H9 (cell line): ENCODE measurements at regions not wholly inside any gene's neighbourhood (a gene's known extent, or its start where the extent isn't known, plus 50 kb on each side); places are given as distances from the start of the nearest gene placed in this dataset.

ENCODE experiments used
- DNase-seq: peaks from one replicate; pipeline ENCODE4 v3.0.0-alpha.2; 2017
- H2AFZ ChIP-seq: one replicate; pipeline ENCODE4 v1.6.1; 2013; ENCODE audit warnings: mild to moderate bottlenecking, low read length, control low read depth, moderate library complexity
- H2AK5ac ChIP-seq: 2 replicates; pipeline ENCODE4 v1.6.1; 2013; ENCODE audit warnings: low read length, control low read depth, mixed read lengths; ENCODE audit not compliant: insufficient read length
- H2BK120ac ChIP-seq: one replicate; pipeline ENCODE4 v1.6.1; 2013; ENCODE audit warnings: low read depth, mild to moderate bottlenecking, low read length, control low read depth, inconsistent platforms; ENCODE audit not compliant: poor library complexity, severe bottlenecking
- H2BK12ac ChIP-seq: 2 replicates; pipeline ENCODE4 v1.6.1; 2013; ENCODE audit warnings: low read length, control low read depth, mixed read lengths, low read depth; ENCODE audit not compliant: insufficient read length
- H2BK15ac ChIP-seq: 2 replicates; pipeline ENCODE4 v1.6.1; 2013; ENCODE audit warnings: low read depth, low read length, control low read depth
- H2BK20ac ChIP-seq: one replicate; pipeline ENCODE4 v1.6.1; 2013; ENCODE audit warnings: low read depth, mild to moderate bottlenecking, low read length, control low read depth, inconsistent platforms; ENCODE audit not compliant: poor library complexity, severe bottlenecking
- H2BK5ac ChIP-seq: 2 replicates; pipeline ENCODE4 v1.6.1; 2013; ENCODE audit warnings: low read length, control low read depth, mixed read lengths; ENCODE audit not compliant: insufficient read length
- H3K14ac ChIP-seq: 2 replicates; pipeline ENCODE4 v1.6.1; 2013; ENCODE audit warnings: low read length, control low read depth; ENCODE audit not compliant: insufficient read depth
- H3K18ac ChIP-seq: 2 replicates; pipeline ENCODE4 v1.6.1; 2013; ENCODE audit warnings: low read depth, mild to moderate bottlenecking, mixed read lengths, low read length, control low read depth; ENCODE audit not compliant: insufficient read length
- H3K23ac ChIP-seq: 2 replicates; pipeline ENCODE4 v1.6.1; 2013; ENCODE audit warnings: low read length, control low read depth, mixed read lengths, low read depth; ENCODE audit not compliant: insufficient read length
- H3K23me2 ChIP-seq: 2 replicates; pipeline ENCODE4 v1.6.1; 2013; ENCODE audit warnings: low read depth, mild to moderate bottlenecking, mixed read lengths, low read length, control low read depth; ENCODE audit not compliant: insufficient read length, poor library complexity, severe bottlenecking
- H3K27ac ChIP-seq: 2 replicates; pipeline ENCODE4 v1.5.1; 2013; ENCODE audit warnings: low read length, control low read depth, mixed read lengths, low read depth; ENCODE audit not compliant: insufficient read length
- H3K27me3 ChIP-seq: 2 replicates; pipeline ENCODE4 v1.6.1; 2013; ENCODE audit warnings: low read length, control low read depth, inconsistent platforms; ENCODE audit not compliant: insufficient read depth
- H3K4ac ChIP-seq: 2 replicates; pipeline ENCODE4 v1.6.1; 2013; ENCODE audit warnings: low read depth, mild to moderate bottlenecking, control low read depth, inconsistent platforms, low read length, moderate library complexity
- H3K4me1 ChIP-seq: 2 replicates; pipeline ENCODE4 v1.6.1; 2013; ENCODE audit warnings: low read length, control low read depth, inconsistent platforms; ENCODE audit not compliant: insufficient read depth
- H3K4me2 ChIP-seq: 2 replicates; pipeline ENCODE4 v1.6.1; 2013; ENCODE audit warnings: low read length, control low read depth, mixed read lengths; ENCODE audit not compliant: insufficient read length, insufficient read depth
- H3K56ac ChIP-seq: 2 replicates; pipeline ENCODE4 v1.6.1; 2013; ENCODE audit warnings: low read depth, mild to moderate bottlenecking, mixed read lengths, low read length, control low read depth; ENCODE audit not compliant: insufficient read length
- H3K79me1 ChIP-seq: 2 replicates; pipeline ENCODE4 v1.6.1; 2013; ENCODE audit warnings: low read depth, mild to moderate bottlenecking, moderate library complexity, low read length, control low read depth, inconsistent platforms; ENCODE audit not compliant: insufficient read depth, poor library complexity, severe bottlenecking
- H3K79me2 ChIP-seq: 2 replicates; pipeline ENCODE4 v1.6.1; 2013; ENCODE audit warnings: low read length, control low read depth, inconsistent platforms; ENCODE audit not compliant: insufficient read depth
- H3K9ac ChIP-seq: 2 replicates; pipeline ENCODE4 v1.6.1; 2013; ENCODE audit warnings: low read length, control low read depth, mixed read lengths; ENCODE audit not compliant: insufficient read length; ENCODE audit errors: extremely low read depth
- H3K9me3 ChIP-seq: one replicate; pipeline ENCODE4 v1.6.1; 2013; ENCODE audit warnings: low read depth, low read length, inconsistent platforms; ENCODE audit not compliant: control insufficient read depth
- H3T11ph ChIP-seq: one replicate; pipeline ENCODE4 v1.6.1; 2013; ENCODE audit warnings: mild to moderate bottlenecking, low read length, control low read depth, inconsistent platforms
- H4K20me1 ChIP-seq: one replicate; pipeline ENCODE4 v1.6.1; 2013; ENCODE audit not compliant: control insufficient read depth, insufficient read length, insufficient read depth
- H4K5ac ChIP-seq: 2 replicates; pipeline ENCODE4 v1.6.1; 2013; ENCODE audit warnings: low read depth, mild to moderate bottlenecking, mixed read lengths, low read length, control low read depth; ENCODE audit not compliant: insufficient read length
- H4K8ac ChIP-seq: replicated peaks from 2 replicates; pipeline ENCODE4 v1.6.1; 2013; ENCODE audit warnings: low read length, control low read depth, mixed read lengths, low read depth; ENCODE audit not compliant: insufficient read length
- H4K91ac ChIP-seq: 2 replicates; pipeline ENCODE4 v1.6.1; 2013; ENCODE audit warnings: low read depth, mild to moderate bottlenecking, moderate library complexity, mixed read lengths, low read length, control low read depth; ENCODE audit not compliant: insufficient read length
- H3K27ac Mint-ChIP-seq, 3 experiments: 2 replicates in 2 of 3; 3 replicates in 1 of 3; pipeline ENCODE4 v1.8.0; 2020 to 2021; ENCODE audit warnings: mixed read lengths in 3 of 3, mild to moderate bottlenecking in 1 of 3, moderate library complexity in 1 of 3
- H3K27me3 Mint-ChIP-seq: 2 replicates; pipeline ENCODE4 v1.8.0; 2021; ENCODE audit warnings: low read depth, mild to moderate bottlenecking, moderate library complexity, mixed read lengths
- H3K36me3 Mint-ChIP-seq, 3 experiments: 2 replicates in 2 of 3; 3 replicates in 1 of 3; pipeline ENCODE4 v1.8.0; 2020 to 2021; ENCODE audit warnings: low read depth in 3 of 3, mixed read lengths in 3 of 3; ENCODE audit not compliant: insufficient read depth in 1 of 3
- H3K4me1 Mint-ChIP-seq, 2 experiments: 2 replicates each; pipeline ENCODE4 v1.8.0; 2020; ENCODE audit warnings: mixed read lengths in 2 of 2
- H3K4me3 Mint-ChIP-seq, 2 experiments: 2 replicates in 1 of 2; 3 replicates in 1 of 2; pipeline ENCODE4 v1.8.0; 2020 to 2021; ENCODE audit warnings: mild to moderate bottlenecking in 2 of 2, mixed read lengths in 2 of 2, moderate library complexity in 1 of 2
- H3K9me3 Mint-ChIP-seq, 2 experiments: 2 replicates in 1 of 2; 3 replicates in 1 of 2; pipeline ENCODE4 v1.8.0; 2020; ENCODE audit warnings: mild to moderate bottlenecking in 2 of 2, mixed read lengths in 2 of 2, moderate library complexity in 1 of 2
- WGBS: extraction: QIAGEN DNeasy Blood & Tissue Kit; methylation state at CpG from one replicate; pipeline ENCODE4 v1.1.7; 2013; ENCODE audit warnings: missing lambda C conversion rate, low lambda C conversion rate, mixed read lengths; ENCODE audit not compliant: insufficient read length; ENCODE audit errors: extremely low coverage; 5-methylcytosine and 5-hydroxymethylcytosine counted together
- TF ChIP-seq, protein P1 (sequence below): fragments of 200-600 bp; sonication (generic); conservative IDR thresholded peaks from 3 replicates; pipeline ENCODE4 v1.8.0; 2021; ENCODE audit warnings: antibody characterized with exemption, mild to moderate bottlenecking

DNA sequence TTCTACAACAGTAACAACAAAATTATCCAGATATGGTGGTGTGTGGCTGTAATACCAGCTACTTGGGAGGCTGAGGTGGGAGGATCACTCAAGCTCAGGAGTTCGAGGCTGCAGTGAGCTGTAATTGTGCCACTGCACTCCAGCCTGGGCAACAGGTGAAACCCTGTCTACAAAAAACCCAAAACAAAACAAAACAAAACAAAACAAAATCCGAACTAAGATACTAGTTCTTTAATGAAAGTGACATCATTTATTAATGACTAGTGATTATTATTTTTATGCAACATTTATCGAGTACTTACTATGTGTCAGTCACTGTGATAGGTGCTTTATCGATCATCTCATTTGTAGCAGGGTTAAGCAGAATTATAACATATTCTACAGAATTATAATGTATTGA, 196.9 kb upstream of the GDNF start:
- Histone ChIP-seq H3T11ph (no peak overlapping the region), H4K5ac (no peak overlapping the region), H2AK5ac (no peak overlapping the region), H3K27me3 (no peaks in the 10 kb centered on the region), H4K8ac (no peak overlapping the region), H3K23me2 (no peaks in the 10 kb centered on the region), H3K4me1 (no peaks in the 10 kb centered on the region), H2BK20ac (no peak overlapping the region), H3K9ac (no peak overlapping the region), H3K79me1 (no peaks in the 10 kb centered on the region), H3K9me3 (no peaks in the 10 kb centered on the region), H3K23ac (no peak overlapping the region), H2BK15ac (no peak overlapping the region), H3K4me2 (no peak overlapping the region), H2BK12ac (no peak overlapping the region), H3K18ac (no peak overlapping the region), H2BK5ac (no peak overlapping the region), H4K91ac (no peak overlapping the region), H3K27ac (no peak overlapping the region), H3K4ac (no peak overlapping the region), H3K56ac (no peak overlapping the region), H4K20me1 (no peaks in the 10 kb centered on the region), H3K79me2 (no peaks in the 10 kb centered on the region), H2BK120ac (no peak overlapping the region), H3K14ac (no peak overlapping the region), H2AFZ (no peak overlapping the region)
- peaks cover 0 to 3% of the 10 kb centered on the region in 2 experiments; a peak in 1 of 4 replicates for H3K4me1 Mint-ChIP-seq
- peaks cover 0 to 2% of the 10 kb centered on the region in 2 experiments; a peak in 2 of 5 replicates for H3K9me3 Mint-ChIP-seq
- WGBS = no CpG with 5 or more reads among the region's 4 CpGs
- H3K36me3 Mint-ChIP-seq = no peaks in the 10 kb centered on the region
- no peak for DNase-seq
- TF ChIP-seq, protein P1, sequence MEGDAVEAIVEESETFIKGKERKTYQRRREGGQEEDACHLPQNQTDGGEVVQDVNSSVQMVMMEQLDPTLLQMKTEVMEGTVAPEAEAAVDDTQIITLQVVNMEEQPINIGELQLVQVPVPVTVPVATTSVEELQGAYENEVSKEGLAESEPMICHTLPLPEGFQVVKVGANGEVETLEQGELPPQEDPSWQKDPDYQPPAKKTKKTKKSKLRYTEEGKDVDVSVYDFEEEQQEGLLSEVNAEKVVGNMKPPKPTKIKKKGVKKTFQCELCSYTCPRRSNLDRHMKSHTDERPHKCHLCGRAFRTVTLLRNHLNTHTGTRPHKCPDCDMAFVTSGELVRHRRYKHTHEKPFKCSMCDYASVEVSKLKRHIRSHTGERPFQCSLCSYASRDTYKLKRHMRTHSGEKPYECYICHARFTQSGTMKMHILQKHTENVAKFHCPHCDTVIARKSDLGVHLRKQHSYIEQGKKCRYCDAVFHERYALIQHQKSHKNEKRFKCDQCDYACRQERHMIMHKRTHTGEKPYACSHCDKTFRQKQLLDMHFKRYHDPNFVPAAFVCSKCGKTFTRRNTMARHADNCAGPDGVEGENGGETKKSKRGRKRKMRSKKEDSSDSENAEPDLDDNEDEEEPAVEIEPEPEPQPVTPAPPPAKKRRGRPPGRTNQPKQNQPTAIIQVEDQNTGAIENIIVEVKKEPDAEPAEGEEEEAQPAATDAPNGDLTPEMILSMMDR = no peak
- no peak overlapping the region for H3K4me3 Mint-ChIP-seq
- H3K27me3 Mint-ChIP-seq = peaks cover 2% of the 10 kb centered on the region; the same call in 1 of the 2 replicates
- H3K27ac Mint-ChIP-seq = no peak overlapping the region
